ENCODE measurements at regions not wholly inside any gene's neighbourhood (a gene's known extent, or its start where the extent isn't known, plus 50 kb on each side); places are given as distances from the start of the nearest gene placed in this dataset.

DNA sequence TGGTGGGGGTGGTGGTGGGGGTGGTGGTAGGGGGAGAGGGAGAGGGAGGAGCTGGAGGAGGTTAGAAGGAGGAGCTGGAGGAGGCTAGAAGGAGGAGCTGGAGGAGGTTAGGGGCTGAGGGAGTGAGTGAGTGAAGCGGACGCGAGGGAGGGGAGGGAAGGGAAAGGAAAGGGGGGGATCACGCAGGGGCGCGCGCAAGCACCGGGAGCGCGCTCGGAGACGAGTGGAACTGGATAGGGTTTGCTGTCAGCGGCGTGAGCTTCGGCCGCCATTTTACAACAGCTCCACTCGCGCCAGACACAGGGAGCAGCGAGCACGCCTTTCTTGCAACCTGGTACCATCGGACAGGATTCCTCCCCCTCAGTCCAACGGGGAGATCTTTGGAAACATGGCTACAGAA, 90.5 kb upstream of the FERMT1 start:
- DNase-seq (ENCODE audit: low read depth, low spot score) = no peak
- intact Hi-C loops (cut with micrococcal nuclease; ENCODE audit: unreplicated experiment) (loop anchor here (10.0 kb wide), 1 partner anchor 111 kb away; no protein-coding TSS in a partner anchor), in situ Hi-C loops (cut with MboI) (no loop called here)
- Histone ChIP-seq H3K4me2 (ENCODE audit: control insufficient read depth, insufficient read depth) (no peak overlapping the region), H3K27ac (ENCODE audit: control insufficient read depth, insufficient read depth) (no peak overlapping the region), H3K27me3 (replicated peaks in 1 of 2; ENCODE audit: control insufficient read depth in 2 of 2, insufficient read depth in 2 of 2, low read length in 1 of 2) (no peaks in the 10 kb centered on the region), H3K9ac (ENCODE audit: control insufficient read depth, insufficient read depth, low read length) (no peak overlapping the region), H4K20me1 (ENCODE audit: control insufficient read depth, insufficient read depth) (no peaks in the 10 kb centered on the region), H3K9me3 (replicated peaks; ENCODE audit: control insufficient read depth, insufficient read depth, low read length) (no peaks in the 10 kb centered on the region), H2AFZ (ENCODE audit: control insufficient read depth, low read depth, low read length) (no peak overlapping the region), H3K4me1 (ENCODE audit: control insufficient read depth, insufficient read depth, low read length) (no peaks in the 10 kb centered on the region), H3K4me3 (no peak overlapping the region), H3K79me2 (ENCODE audit: control insufficient read depth, insufficient read depth, low read length) (no peaks in the 10 kb centered on the region), H3K36me3 (ENCODE audit: control insufficient read depth in 2 of 2, insufficient read depth in 2 of 2, low read length in 1 of 2) (no peaks in the 10 kb centered on the region)
- TF ChIP-seq GATAD2B (conservative IDR thresholded peaks at IDR 0.05; ENCODE audit: low read depth) (no peak), EP300 (IDR thresholded peaks at IDR 0.05; ENCODE audit: borderline replicate concordance in 1 of 2, control insufficient read depth in 1 of 2, low read depth in 2 of 2, low read length in 2 of 2) (no peak), PAX8 (IDR thresholded peaks at IDR 0.05) (no peak), MYB (IDR thresholded peaks at IDR 0.05; ENCODE audit: borderline replicate concordance, low read depth, low read length) (no peak), RBBP5 (conservative IDR thresholded peaks at IDR 0.05) (no peak), KDM1A (IDR thresholded peaks at IDR 0.05; ENCODE audit: borderline replicate concordance) (no peak), POLR2AphosphoS5 (IDR thresholded peaks at IDR 0.05; ENCODE audit: low read length) (no peak), FOS (IDR thresholded peaks at IDR 0.05; ENCODE audit: borderline replicate concordance, extremely low read depth, insufficient read length) (no peak), MTA2 (IDR thresholded peaks at IDR 0.05; ENCODE audit: low read depth) (no peak)
- TF ChIP-seq, protein P1, sequence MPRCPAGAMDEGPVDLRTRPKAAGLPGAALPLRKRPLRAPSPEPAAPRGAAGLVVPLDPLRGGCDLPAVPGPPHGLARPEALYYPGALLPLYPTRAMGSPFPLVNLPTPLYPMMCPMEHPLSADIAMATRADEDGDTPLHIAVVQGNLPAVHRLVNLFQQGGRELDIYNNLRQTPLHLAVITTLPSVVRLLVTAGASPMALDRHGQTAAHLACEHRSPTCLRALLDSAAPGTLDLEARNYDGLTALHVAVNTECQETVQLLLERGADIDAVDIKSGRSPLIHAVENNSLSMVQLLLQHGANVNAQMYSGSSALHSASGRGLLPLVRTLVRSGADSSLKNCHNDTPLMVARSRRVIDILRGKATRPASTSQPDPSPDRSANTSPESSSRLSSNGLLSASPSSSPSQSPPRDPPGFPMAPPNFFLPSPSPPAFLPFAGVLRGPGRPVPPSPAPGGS (IDR thresholded peaks at IDR 0.05; ENCODE audit: borderline replicate concordance, insufficient read depth, low read depth, low read length, poor library complexity, severe bottlenecking) = no peak
- TF ChIP-seq, protein P2, sequence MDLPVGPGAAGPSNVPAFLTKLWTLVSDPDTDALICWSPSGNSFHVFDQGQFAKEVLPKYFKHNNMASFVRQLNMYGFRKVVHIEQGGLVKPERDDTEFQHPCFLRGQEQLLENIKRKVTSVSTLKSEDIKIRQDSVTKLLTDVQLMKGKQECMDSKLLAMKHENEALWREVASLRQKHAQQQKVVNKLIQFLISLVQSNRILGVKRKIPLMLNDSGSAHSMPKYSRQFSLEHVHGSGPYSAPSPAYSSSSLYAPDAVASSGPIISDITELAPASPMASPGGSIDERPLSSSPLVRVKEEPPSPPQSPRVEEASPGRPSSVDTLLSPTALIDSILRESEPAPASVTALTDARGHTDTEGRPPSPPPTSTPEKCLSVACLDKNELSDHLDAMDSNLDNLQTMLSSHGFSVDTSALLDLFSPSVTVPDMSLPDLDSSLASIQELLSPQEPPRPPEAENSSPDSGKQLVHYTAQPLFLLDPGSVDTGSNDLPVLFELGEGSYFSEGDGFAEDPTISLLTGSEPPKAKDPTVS (IDR thresholded peaks at IDR 0.05; ENCODE audit: low read depth, low read length) = no peak
- TF ChIP-seq, protein P3, sequence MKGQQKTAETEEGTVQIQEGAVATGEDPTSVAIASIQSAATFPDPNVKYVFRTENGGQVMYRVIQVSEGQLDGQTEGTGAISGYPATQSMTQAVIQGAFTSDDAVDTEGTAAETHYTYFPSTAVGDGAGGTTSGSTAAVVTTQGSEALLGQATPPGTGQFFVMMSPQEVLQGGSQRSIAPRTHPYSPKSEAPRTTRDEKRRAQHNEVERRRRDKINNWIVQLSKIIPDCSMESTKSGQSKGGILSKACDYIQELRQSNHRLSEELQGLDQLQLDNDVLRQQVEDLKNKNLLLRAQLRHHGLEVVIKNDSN (IDR thresholded peaks at IDR 0.05; ENCODE audit: borderline replicate concordance, extremely low read length, insufficient read depth, low read depth, low read length) = no peak
- WGBS (ENCODE audit: insufficient coverage, insufficient replicate concordance, low lambda C conversion rate, missing lambda C conversion rate) = 50% methylated on average over 4 of the region's 22 CpGs
- BruUV-seq (replicated peaks) = no TSS peak
- RAD21 ChIA-PET (ENCODE audit: unreplicated experiment) = no interaction called here
- SMC1A ChIA-PET (ENCODE audit: uncharacterized antibody, unreplicated experiment) = no interaction called here
- CTCF ChIA-PET = no interaction called here
- POLR2A ChIA-PET = no interaction called here
- no peak for ATAC-seq
- no peak for FAIRE-seq

All from GM12878 (cell line).